DOHH2 (cell line): ENCODE measurements at regions not wholly inside any gene's neighbourhood (a gene's known extent, or its start where the extent isn't known, plus 50 kb on each side); places are given as distances from the start of the nearest gene placed in this dataset.

Source experiments
- CTCF ChIP-seq: fragments of 200-600 bp; sonication (generic); IDR thresholded peaks from one replicate; pipeline ENCODE4 v1.5.1; 2014; ENCODE audit warnings: antibody characterized with exemption, mild to moderate bottlenecking, low read depth, low read length; ENCODE audit not compliant: poor library complexity, severe bottlenecking
- EZH2phosphoT487 ChIP-seq: fragments of 200-600 bp; sonication (generic); IDR thresholded peaks from 2 replicates; pipeline ENCODE4 v1.6.1; 2017; ENCODE audit warnings: borderline replicate concordance, mild to moderate bottlenecking, antibody characterized with exemption, low read length, moderate library complexity, mixed read lengths

GRCh38 chr17:79252886-79253285 is 178.3 kb downstream of the ENGASE start:
- TF ChIP-seq CTCF (no peak), EZH2phosphoT487 (no peak)
